ENCODE measurements at regions not wholly inside any gene's neighbourhood (a gene's known extent, or its start where the extent isn't known, plus 50 kb on each side); places are given as distances from the start of the nearest gene placed in this dataset.

- DNase-seq (ENCODE audit: insufficient read length, low spot score) (no peak), FAIRE-seq (no peak)
- TF ChIP-seq, protein P1, sequence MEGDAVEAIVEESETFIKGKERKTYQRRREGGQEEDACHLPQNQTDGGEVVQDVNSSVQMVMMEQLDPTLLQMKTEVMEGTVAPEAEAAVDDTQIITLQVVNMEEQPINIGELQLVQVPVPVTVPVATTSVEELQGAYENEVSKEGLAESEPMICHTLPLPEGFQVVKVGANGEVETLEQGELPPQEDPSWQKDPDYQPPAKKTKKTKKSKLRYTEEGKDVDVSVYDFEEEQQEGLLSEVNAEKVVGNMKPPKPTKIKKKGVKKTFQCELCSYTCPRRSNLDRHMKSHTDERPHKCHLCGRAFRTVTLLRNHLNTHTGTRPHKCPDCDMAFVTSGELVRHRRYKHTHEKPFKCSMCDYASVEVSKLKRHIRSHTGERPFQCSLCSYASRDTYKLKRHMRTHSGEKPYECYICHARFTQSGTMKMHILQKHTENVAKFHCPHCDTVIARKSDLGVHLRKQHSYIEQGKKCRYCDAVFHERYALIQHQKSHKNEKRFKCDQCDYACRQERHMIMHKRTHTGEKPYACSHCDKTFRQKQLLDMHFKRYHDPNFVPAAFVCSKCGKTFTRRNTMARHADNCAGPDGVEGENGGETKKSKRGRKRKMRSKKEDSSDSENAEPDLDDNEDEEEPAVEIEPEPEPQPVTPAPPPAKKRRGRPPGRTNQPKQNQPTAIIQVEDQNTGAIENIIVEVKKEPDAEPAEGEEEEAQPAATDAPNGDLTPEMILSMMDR (IDR thresholded peaks at IDR 0.05; ENCODE audit: insufficient read depth, missing control alignments): no peak
Observed at GRCh38 chr12:3351731-3352130, 139.3 kb upstream of the PRMT8 start.

- TF ChIP-seq, protein P1 (IDR thresholded peaks at IDR 0.05; ENCODE audit: insufficient read depth, missing control alignments): no peak
- DNase-seq (ENCODE audit: insufficient read length, low spot score) (no peak), FAIRE-seq (no peak)
Observed at GRCh38 chr12:3352230-3352629, 138.8 kb upstream of the PRMT8 start.

GRCh38 chr12:3353621-3354020 lies 137.4 kb upstream of the PRMT8 start:
- FAIRE-seq (no peak), DNase-seq (ENCODE audit: insufficient read length, low spot score) (no peak)
- TF ChIP-seq, protein P1 (IDR thresholded peaks at IDR 0.05; ENCODE audit: insufficient read depth, missing control alignments): no peak

DNA sequence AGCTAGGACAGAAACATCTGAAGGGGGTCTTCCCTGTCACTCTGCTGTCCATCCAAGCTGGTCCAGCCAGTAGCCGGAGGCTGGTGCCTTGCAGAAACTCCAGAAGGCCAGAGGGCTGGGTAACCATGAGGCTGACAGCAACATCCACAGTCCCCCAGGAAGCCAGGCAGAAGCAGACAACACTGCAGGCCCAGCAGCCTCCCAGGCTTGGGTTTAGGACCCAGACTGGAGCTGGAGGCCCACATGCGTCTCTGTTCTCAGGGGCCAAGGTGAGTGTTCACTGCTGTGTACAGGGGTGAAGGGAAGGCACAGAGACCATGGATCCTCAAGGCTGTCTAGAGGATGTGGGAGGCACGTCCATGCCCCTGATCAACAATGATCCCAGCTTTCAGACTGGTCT lies 136.4 kb upstream of the PRMT8 start:
- TF ChIP-seq, protein P1 (IDR thresholded peaks at IDR 0.05; ENCODE audit: insufficient read depth, missing control alignments): no peak
- no peak for FAIRE-seq

DNA sequence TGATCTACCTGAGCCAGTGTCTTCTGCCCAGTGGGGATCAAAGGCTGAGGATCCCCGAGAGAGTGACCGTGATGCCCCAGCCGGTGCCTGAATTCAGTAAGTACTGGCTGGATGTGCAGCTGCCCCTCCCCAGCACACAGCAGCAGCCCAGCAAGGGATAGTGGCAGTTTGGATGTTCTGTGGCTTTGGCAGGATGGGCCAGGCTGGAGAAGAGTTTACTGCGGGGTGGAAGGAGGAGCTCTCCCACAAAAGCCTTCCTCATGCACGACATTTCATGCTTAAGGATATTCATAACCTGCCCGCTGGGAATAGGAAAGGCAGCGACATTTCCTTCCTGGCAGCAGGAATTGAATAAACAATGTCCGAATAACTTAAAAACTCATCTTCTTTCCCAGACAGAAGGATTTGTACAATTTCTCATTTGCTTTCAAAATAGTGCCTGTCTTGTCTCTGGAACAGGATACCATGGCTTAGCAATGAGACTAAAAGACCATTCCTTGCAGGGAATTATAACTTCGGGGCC lies 135.6 kb upstream of the PRMT8 start:
- DNase-seq (ENCODE audit: insufficient read length, low spot score) (no peak), FAIRE-seq (no peak)
- TF ChIP-seq, protein P1 (IDR thresholded peaks at IDR 0.05; ENCODE audit: insufficient read depth, missing control alignments): no peak

More for the DNA sequence above, 136.4 kb upstream of the PRMT8 start:
- no peak for DNase-seq (ENCODE audit: insufficient read length, low spot score)

- DNase-seq (ENCODE audit: insufficient read length, low spot score) (no peak), FAIRE-seq (no peak)
- TF ChIP-seq, protein P1 (IDR thresholded peaks at IDR 0.05; ENCODE audit: insufficient read depth, missing control alignments): no peak
Observed at GRCh38 chr12:3357950-3358525, 133.0 kb upstream of the PRMT8 start.

DNA sequence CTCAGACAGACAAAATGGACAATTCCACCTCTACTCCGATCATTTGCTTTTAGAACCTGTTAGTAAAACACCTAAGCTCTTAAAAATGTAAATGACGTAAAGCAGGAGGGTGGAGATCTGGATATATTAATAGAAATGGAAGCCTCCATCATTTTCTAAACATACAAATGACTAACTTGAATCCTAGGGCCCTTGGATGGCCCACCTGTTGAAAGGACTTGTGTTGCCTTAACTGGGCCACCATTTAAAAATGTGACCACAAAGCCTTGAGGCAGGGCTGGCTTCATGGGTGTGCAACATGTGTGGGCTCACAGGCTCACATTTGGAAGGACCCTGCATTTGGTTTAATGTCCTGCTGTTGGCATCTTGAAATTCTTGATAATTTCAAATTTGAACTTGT lies 131.5 kb upstream of the PRMT8 start:
- TF ChIP-seq, protein P1 (IDR thresholded peaks at IDR 0.05; ENCODE audit: insufficient read depth, missing control alignments): no peak
- FAIRE-seq (no peak), DNase-seq (ENCODE audit: insufficient read length, low spot score) (no peak)

Measured in D721Med (cell line).